ENCODE measurements at regions not wholly inside any gene's neighbourhood (a gene's known extent, or its start where the extent isn't known, plus 50 kb on each side); places are given as distances from the start of the nearest gene placed in this dataset.

DNA sequence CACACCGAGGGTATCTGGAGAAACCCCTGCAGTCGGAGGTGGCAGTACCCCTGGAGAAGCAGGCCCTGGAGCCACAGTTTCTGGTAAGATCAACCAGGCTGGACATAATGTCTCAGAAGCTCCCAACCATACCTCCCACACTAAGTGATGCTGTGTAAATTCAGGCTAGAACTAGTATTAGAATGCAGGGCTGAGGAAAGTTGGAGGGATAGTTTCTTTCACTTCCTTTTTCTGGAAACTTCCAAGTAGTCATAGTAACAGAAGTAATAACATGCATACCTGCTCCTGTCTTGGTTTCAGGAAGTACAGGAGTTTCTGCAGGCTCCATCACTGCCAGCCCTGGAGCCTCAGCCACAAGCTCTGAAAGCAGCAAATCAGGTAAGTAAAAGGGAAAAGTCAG, 228.1 kb upstream of the CNTN1 start:
- Histone ChIP-seq H3K9ac (no peak overlapping the region), H3K27ac (no peak overlapping the region), H3K4me3 (no peak overlapping the region), H3K4me1 (ENCODE audit: insufficient read depth) (no peaks in the 10 kb centered on the region), H3K4me2 (ENCODE audit: unreplicated experiment) (no peak overlapping the region), H3K36me3 (ENCODE audit: low read depth) (no peaks in the 10 kb centered on the region), H2AFZ (no peak overlapping the region), H4K20me1 (ENCODE audit: insufficient read depth) (no peaks in the 10 kb centered on the region), H3K79me2 (ENCODE audit: insufficient read depth) (no peaks in the 10 kb centered on the region), H3K9me3 (ENCODE audit: low read depth) (no peaks in the 10 kb centered on the region), H3F3A (ENCODE audit: insufficient read depth) (no peaks in the 10 kb centered on the region), H3K9me2 (ENCODE audit: insufficient read depth) (no peaks in the 10 kb centered on the region), H3K27me3 (replicated peaks; ENCODE audit: insufficient read depth) (no peaks in the 10 kb centered on the region)
- in situ Hi-C loops (cut with MboI), result no loop called here
- 38% methylated on average over 2 of the region's 2 CpGs for WGBS, 2 experiments (ENCODE audit: low coverage in 1 of 2, low lambda C conversion rate in 2 of 2, missing lambda C conversion rate in 2 of 2)
- DNase-seq, result no peak
- TF ChIP-seq EZH2phosphoT487 (IDR thresholded peaks at IDR 0.05; ENCODE audit: insufficient read depth, low read depth), result no peak
- no peak for TF ChIP-seq EZH2 (IDR thresholded peaks at IDR 0.05; ENCODE audit: insufficient read depth, poor library complexity, severe bottlenecking)

DNA sequence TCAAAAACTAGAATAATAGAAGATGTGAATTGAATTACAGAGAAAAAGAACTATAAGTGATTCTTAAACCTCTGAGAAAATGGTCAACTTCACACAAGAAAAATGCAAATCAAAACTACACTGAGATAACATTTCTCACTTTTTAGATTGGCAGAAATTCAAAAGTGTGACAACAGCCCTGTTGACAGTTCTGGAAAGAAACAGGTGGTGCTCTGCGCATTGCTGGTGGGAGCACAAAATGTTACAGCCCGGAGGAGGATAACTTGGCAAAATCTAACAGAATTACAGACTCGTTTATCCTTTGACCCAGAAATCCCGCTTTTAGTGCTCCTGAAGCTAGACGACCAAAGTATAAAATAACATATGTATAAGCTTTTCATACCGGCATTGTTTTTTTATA, 222.5 kb upstream of the CNTN1 start:
- no peaks in the 10 kb centered on the region for H3K79me2 ChIP-seq (ENCODE audit: insufficient read depth)
- no peaks in the 10 kb centered on the region for H3F3A ChIP-seq (ENCODE audit: insufficient read depth)
- H3K4me2 ChIP-seq (ENCODE audit: unreplicated experiment), result no peak overlapping the region
- DNase-seq, result no peak
- no peak overlapping the region for H3K9ac ChIP-seq
- no peaks in the 10 kb centered on the region for H3K4me1 ChIP-seq (ENCODE audit: insufficient read depth)
- no peak overlapping the region for H2AFZ ChIP-seq
- no peaks in the 10 kb centered on the region for H3K9me2 ChIP-seq (ENCODE audit: insufficient read depth)
- no peaks in the 10 kb centered on the region for H3K27me3 ChIP-seq (replicated peaks; ENCODE audit: insufficient read depth)
- in situ Hi-C loops (cut with MboI), result no loop called here
- H3K27ac ChIP-seq, result no peak overlapping the region
- no peaks in the 10 kb centered on the region for H3K36me3 ChIP-seq (ENCODE audit: low read depth)
- WGBS, 2 experiments (ENCODE audit: low coverage in 1 of 2, low lambda C conversion rate in 2 of 2, missing lambda C conversion rate in 2 of 2), result 37 to 40% methylated on average over 6 of the region's 6 CpGs
- TF ChIP-seq EZH2 (IDR thresholded peaks at IDR 0.05; ENCODE audit: insufficient read depth, poor library complexity, severe bottlenecking) (no peak), EZH2phosphoT487 (IDR thresholded peaks at IDR 0.05; ENCODE audit: insufficient read depth, low read depth) (no peak)
- no peaks in the 10 kb centered on the region for H3K9me3 ChIP-seq (ENCODE audit: low read depth)
- H3K4me3 ChIP-seq, result no peak overlapping the region
- no peaks in the 10 kb centered on the region; the same call in 1 of the 2 replicates for H4K20me1 ChIP-seq (ENCODE audit: insufficient read depth)

DNA sequence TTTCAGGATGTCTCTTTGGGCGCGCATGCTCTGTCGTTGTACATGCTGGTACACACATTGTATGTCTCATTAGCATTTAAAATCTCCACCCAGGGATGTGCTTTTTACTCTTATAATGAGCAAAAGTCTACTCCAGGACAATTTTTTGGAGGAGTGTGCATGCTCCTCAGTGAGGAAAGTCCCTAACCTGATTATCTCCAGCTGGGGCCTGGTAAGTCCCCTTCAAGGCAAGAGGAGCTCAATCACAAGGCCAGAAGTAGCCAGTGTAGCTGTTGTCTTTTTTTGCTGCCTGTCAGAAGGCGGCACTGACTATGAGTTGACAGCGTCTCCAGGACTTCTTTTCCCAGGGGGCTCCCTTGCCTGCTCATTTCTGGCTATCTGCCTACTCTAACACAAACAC, 218.3 kb upstream of the CNTN1 start:
- Histone ChIP-seq H3K36me3 (ENCODE audit: low read depth) (no peaks in the 10 kb centered on the region), H4K20me1 (ENCODE audit: insufficient read depth) (no peaks in the 10 kb centered on the region; the same call in 1 of the 2 replicates), H3K27me3 (replicated peaks; ENCODE audit: insufficient read depth) (no peaks in the 10 kb centered on the region), H3K9me2 (ENCODE audit: insufficient read depth) (no peaks in the 10 kb centered on the region), H3K79me2 (ENCODE audit: insufficient read depth) (no peaks in the 10 kb centered on the region), H2AFZ (no peak overlapping the region), H3K4me3 (no peak overlapping the region), H3K4me2 (ENCODE audit: unreplicated experiment) (no peak overlapping the region), H3K4me1 (ENCODE audit: insufficient read depth) (no peaks in the 10 kb centered on the region), H3K9me3 (ENCODE audit: low read depth) (no peaks in the 10 kb centered on the region), H3K27ac (no peak overlapping the region), H3F3A (ENCODE audit: insufficient read depth) (no peaks in the 10 kb centered on the region), H3K9ac (no peak overlapping the region)
- TF ChIP-seq EZH2 (IDR thresholded peaks at IDR 0.05; ENCODE audit: insufficient read depth, poor library complexity, severe bottlenecking), result no peak
- TF ChIP-seq EZH2phosphoT487 (IDR thresholded peaks at IDR 0.05; ENCODE audit: insufficient read depth, low read depth), result no peak
- WGBS, 2 experiments (ENCODE audit: low coverage in 1 of 2, low lambda C conversion rate in 2 of 2, missing lambda C conversion rate in 2 of 2), result 26 to 27% methylated on average over 5 of the region's 5 CpGs
- no peak for DNase-seq
- in situ Hi-C loops (cut with MboI), result no loop called here

DNA sequence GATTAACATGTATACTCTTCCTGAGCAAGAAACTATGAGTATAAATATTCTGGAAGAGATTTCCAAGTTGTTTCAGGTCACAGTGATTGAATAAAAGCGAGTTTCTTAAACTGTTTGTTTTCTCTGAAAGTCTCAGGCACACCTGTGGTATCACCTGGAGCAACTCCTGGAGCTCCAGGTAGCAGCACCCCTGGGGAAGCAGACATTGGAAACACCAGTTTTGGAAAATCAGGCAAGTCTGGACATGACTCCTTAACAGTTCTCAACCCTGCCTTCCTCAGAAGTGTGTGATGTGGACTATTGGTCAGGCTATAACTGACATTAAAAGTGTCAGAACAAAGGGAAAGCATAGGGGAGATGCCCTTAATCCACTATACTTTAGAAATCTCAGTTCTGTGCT, 217.6 kb upstream of the CNTN1 start:
- no peaks in the 10 kb centered on the region for H3K36me3 ChIP-seq (ENCODE audit: low read depth)
- no peak overlapping the region for H3K4me2 ChIP-seq (ENCODE audit: unreplicated experiment)
- H3K9me2 ChIP-seq (ENCODE audit: insufficient read depth), result no peaks in the 10 kb centered on the region
- H2AFZ ChIP-seq, result no peak overlapping the region
- no peak overlapping the region for H3K9ac ChIP-seq
- 0 to 5% methylated on average over 1 of the region's 1 CpG for WGBS, 2 experiments (ENCODE audit: low coverage in 1 of 2, low lambda C conversion rate in 2 of 2, missing lambda C conversion rate in 2 of 2)
- H3K27me3 ChIP-seq (replicated peaks; ENCODE audit: insufficient read depth), result no peaks in the 10 kb centered on the region
- TF ChIP-seq EZH2 (IDR thresholded peaks at IDR 0.05; ENCODE audit: insufficient read depth, poor library complexity, severe bottlenecking), result no peak
- no peak for TF ChIP-seq EZH2phosphoT487 (IDR thresholded peaks at IDR 0.05; ENCODE audit: insufficient read depth, low read depth)
- in situ Hi-C loops (cut with MboI), result no loop called here
- H3K4me3 ChIP-seq, result no peak overlapping the region
- H3K4me1 ChIP-seq (ENCODE audit: insufficient read depth), result no peaks in the 10 kb centered on the region
- DNase-seq, result no peak
- no peaks in the 10 kb centered on the region for H3K9me3 ChIP-seq (ENCODE audit: low read depth)
- no peaks in the 10 kb centered on the region; the same call in 1 of the 2 replicates for H4K20me1 ChIP-seq (ENCODE audit: insufficient read depth)
- H3K27ac ChIP-seq, result no peak overlapping the region
- no peaks in the 10 kb centered on the region for H3F3A ChIP-seq (ENCODE audit: insufficient read depth)
- H3K79me2 ChIP-seq (ENCODE audit: insufficient read depth), result no peaks in the 10 kb centered on the region

DNA sequence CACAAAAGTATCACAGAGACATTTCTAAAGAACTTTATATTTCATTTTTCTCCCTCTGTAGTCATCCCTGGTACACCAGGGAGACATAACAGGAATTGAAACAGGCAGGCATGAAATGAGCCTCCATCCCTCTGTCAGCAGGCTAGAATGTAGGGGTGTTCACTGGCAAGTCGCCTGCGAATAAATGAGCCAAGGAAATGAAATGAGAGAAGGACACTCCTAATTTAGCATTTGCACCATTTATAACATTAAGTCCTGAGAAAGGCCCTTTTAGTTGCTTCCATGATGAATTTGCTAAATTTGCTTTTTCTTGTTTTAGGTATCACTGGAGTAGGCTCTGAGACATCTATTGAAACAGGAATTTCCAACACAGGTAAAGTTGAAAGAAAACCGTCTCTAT, 192.4 kb upstream of the CNTN1 start:
- H3K79me2 ChIP-seq (ENCODE audit: insufficient read depth), result no peaks in the 10 kb centered on the region
- H3K4me1 ChIP-seq (ENCODE audit: insufficient read depth), result no peaks in the 10 kb centered on the region
- H3K4me3 ChIP-seq, result no peak overlapping the region
- no peaks in the 10 kb centered on the region for H4K20me1 ChIP-seq (ENCODE audit: insufficient read depth)
- H3K27me3 ChIP-seq (replicated peaks; ENCODE audit: insufficient read depth), result no peaks in the 10 kb centered on the region
- H3K36me3 ChIP-seq (ENCODE audit: low read depth), result no peaks in the 10 kb centered on the region
- H3F3A ChIP-seq (ENCODE audit: insufficient read depth), result no peaks in the 10 kb centered on the region
- in situ Hi-C loops (cut with MboI), result no loop called here
- no peaks in the 10 kb centered on the region for H3K9me2 ChIP-seq (ENCODE audit: insufficient read depth)
- no peak overlapping the region for H3K27ac ChIP-seq
- H3K4me2 ChIP-seq (ENCODE audit: unreplicated experiment), result no peak overlapping the region
- no peak overlapping the region for H3K9ac ChIP-seq
- no peak for DNase-seq
- no peak overlapping the region for H2AFZ ChIP-seq
- no peak for TF ChIP-seq EZH2phosphoT487 (IDR thresholded peaks at IDR 0.05; ENCODE audit: insufficient read depth, low read depth)
- TF ChIP-seq EZH2 (IDR thresholded peaks at IDR 0.05; ENCODE audit: insufficient read depth, poor library complexity, severe bottlenecking), result no peak
- 38 to 46% methylated on average over 3 of the region's 3 CpGs for WGBS, 2 experiments (ENCODE audit: low coverage in 1 of 2, low lambda C conversion rate in 2 of 2, missing lambda C conversion rate in 2 of 2)
- H3K9me3 ChIP-seq (ENCODE audit: low read depth), result no peaks in the 10 kb centered on the region
